DND-41 (cell line): ENCODE measurements at regions not wholly inside any gene's neighbourhood (a gene's known extent, or its start where the extent isn't known, plus 50 kb on each side); places are given as distances from the start of the nearest gene placed in this dataset.

Experiments
- ATAC-seq: fragments of 200-7000 bp; cut with Tn5 transposase; 3 replicates; pipeline ENCODE4 v1.9.1; 2021; ENCODE audit warnings: low read depth; ENCODE audit not compliant: insufficient read depth
- DNase-seq: peaks from one replicate; pipeline ENCODE4 v3.0.0-alpha.2; 2020
- H2AFZ ChIP-seq: 2 replicates; pipeline ENCODE4 v1.6.0; 2012; ENCODE audit warnings: low read depth, low read length
- H3K27ac ChIP-seq: 2 replicates; pipeline ENCODE4 v1.5.1; 2012; ENCODE audit warnings: low read length, inconsistent platforms
- H3K27me3 ChIP-seq: fragments of 200-600 bp; sonication (generic); 2 replicates; pipeline ENCODE4 v1.6.0; 2012; ENCODE audit warnings: low read length, mild to moderate bottlenecking, inconsistent platforms; ENCODE audit not compliant: insufficient read depth, poor library complexity
- H3K36me3 ChIP-seq: 2 replicates; pipeline ENCODE4 v1.5.1; 2012; ENCODE audit warnings: low read length, inconsistent platforms; ENCODE audit not compliant: insufficient read depth
- H3K4me1 ChIP-seq: 2 replicates; pipeline ENCODE4 v1.5.1; 2012; ENCODE audit warnings: mild to moderate bottlenecking, low read length; ENCODE audit not compliant: insufficient read depth
- H3K4me2 ChIP-seq: 2 replicates; pipeline ENCODE4 v1.6.0; 2012; ENCODE audit warnings: mild to moderate bottlenecking, moderate library complexity, low read length, inconsistent platforms; ENCODE audit not compliant: insufficient read depth
- H3K4me3 ChIP-seq, 2 experiments: fragments of 200-600 bp in 1 of 2; shearing (Covaris generic) in 1 of 2; 2 replicates each; pipeline ENCODE4 v1.5.1; 2012 to 2016; ENCODE audit warnings: inconsistent platforms in 2 of 2, low read length in 2 of 2, mild to moderate bottlenecking in 2 of 2, low read depth in 1 of 2, moderate library complexity in 1 of 2
- H3K79me2 ChIP-seq: 2 replicates; pipeline ENCODE4 v1.6.0; 2012; ENCODE audit warnings: low read length, inconsistent platforms; ENCODE audit not compliant: insufficient read depth
- H3K9ac ChIP-seq: 2 replicates; pipeline ENCODE4 v1.6.0; 2012; ENCODE audit warnings: low read depth, mild to moderate bottlenecking, inconsistent platforms, low read length, moderate library complexity
- H3K9me3 ChIP-seq: 2 replicates; pipeline ENCODE4 v1.5.1; 2012; ENCODE audit warnings: low read length, moderate library complexity, mild to moderate bottlenecking, inconsistent platforms; ENCODE audit not compliant: insufficient read depth, severe bottlenecking
- H4K20me1 ChIP-seq: 2 replicates; pipeline ENCODE4 v1.6.0; 2012; ENCODE audit warnings: low read length; ENCODE audit not compliant: insufficient read depth
- CTCF ChIP-seq: IDR thresholded peaks from 2 replicates; pipeline ENCODE4 v1.5.1; 2012; ENCODE audit warnings: borderline replicate concordance, low read length, moderate library complexity, mild to moderate bottlenecking; ENCODE audit not compliant: poor library complexity, severe bottlenecking; ENCODE audit errors: extremely low read depth
- EZH2 ChIP-seq: IDR thresholded peaks from 3 replicates; pipeline ENCODE4 v1.6.1; 2012; ENCODE audit warnings: borderline replicate concordance, low read depth, mild to moderate bottlenecking, moderate library complexity, low read length, inconsistent platforms; ENCODE audit not compliant: severe bottlenecking

GRCh38 chr4:96585304-96585703, 745.4 kb downstream of the PDHA2 start:
- H3K36me3 ChIP-seq: no peaks in the 10 kb centered on the region
- H3K27me3 ChIP-seq: no peaks in the 10 kb centered on the region
- no peaks in the 10 kb centered on the region for H3K4me1 ChIP-seq
- no peak overlapping the region for H2AFZ ChIP-seq
- DNase-seq (no peak), ATAC-seq (no peak)
- no peaks in the 10 kb centered on the region for H4K20me1 ChIP-seq
- TF ChIP-seq EZH2 (no peak), CTCF (no peak)
- H3K4me2 ChIP-seq: no peak overlapping the region
- no peaks in the 10 kb centered on the region for H3K79me2 ChIP-seq
- H3K4me3 ChIP-seq: no peak overlapping the region
- H3K9me3 ChIP-seq: no peaks in the 10 kb centered on the region
- H3K27ac ChIP-seq: no peak overlapping the region
- no peak overlapping the region for H3K9ac ChIP-seq

DNA sequence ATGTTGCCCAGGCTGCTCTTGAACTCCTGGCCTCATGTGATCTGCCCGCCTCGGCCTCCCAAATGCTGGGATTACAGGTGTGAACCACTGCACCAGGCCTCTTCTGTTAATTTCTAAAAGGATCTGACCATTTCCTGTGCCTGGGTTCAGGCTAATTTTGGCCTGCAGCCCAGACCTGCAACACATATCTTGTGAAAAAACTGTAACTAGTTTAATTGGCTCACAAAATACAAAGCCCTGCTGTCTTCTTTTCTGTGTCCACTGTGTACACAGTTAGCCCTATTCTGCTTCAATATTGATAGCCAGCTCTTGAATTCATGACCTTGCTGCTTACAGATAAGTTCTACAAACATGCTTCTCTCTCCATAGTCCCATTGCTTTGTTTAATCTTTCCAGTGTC, 753.5 kb downstream of the PDHA2 start:
- no peak for DNase-seq
- no peak overlapping the region for H3K4me2 ChIP-seq
- 0 out of 2 replicates have a peak overlapping the region, but pooled peaks have one; percentile 19 for H2AFZ ChIP-seq

DNA sequence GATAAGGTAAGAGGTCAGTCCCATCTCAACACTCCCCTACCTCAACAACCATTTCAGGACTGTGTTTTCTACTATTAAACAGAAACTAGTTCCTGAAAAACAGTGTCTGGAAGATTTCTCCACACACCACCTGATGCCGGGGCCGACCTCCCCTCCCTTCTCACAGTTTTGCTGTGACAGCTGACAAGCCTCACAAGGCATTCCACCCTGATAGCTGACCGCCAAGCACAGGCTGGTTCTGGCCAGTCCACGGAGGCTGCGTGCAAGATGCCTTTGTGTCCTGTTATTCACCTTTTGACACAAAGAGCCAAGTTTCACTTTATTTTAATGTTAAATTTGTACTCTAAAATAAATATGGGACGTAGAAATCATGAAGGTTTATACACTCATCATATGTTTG, 758.6 kb downstream of the PDHA2 start:
- no peak for ATAC-seq
- H3K4me2 ChIP-seq: no peak overlapping the region
- H3K27me3 ChIP-seq: no peaks in the 10 kb centered on the region
- peak overlapping the region; percentile 52; the same call in 1 of the 2 replicates for H2AFZ ChIP-seq
- H3K27ac ChIP-seq: no peak overlapping the region
- no peaks in the 10 kb centered on the region for H3K36me3 ChIP-seq
- H3K4me1 ChIP-seq: peaks cover 9% of the 10 kb centered on the region
- H4K20me1 ChIP-seq: no peaks in the 10 kb centered on the region
- no peaks in the 10 kb centered on the region for H3K9me3 ChIP-seq
- H3K4me3 ChIP-seq: no peak overlapping the region
- no peak overlapping the region for H3K9ac ChIP-seq
- DNase-seq: no peak
- TF ChIP-seq EZH2: no peak
- TF ChIP-seq CTCF: no peak
- no peaks in the 10 kb centered on the region for H3K79me2 ChIP-seq

More for the DNA sequence above, 753.5 kb downstream of the PDHA2 start:
- H4K20me1 ChIP-seq: no peaks in the 10 kb centered on the region
- no peak overlapping the region for H3K9ac ChIP-seq
- no peak for TF ChIP-seq EZH2
- TF ChIP-seq CTCF: no peak
- no peak overlapping the region for H3K4me3 ChIP-seq
- no peak overlapping the region for H3K27ac ChIP-seq
- no peaks in the 10 kb centered on the region for H3K79me2 ChIP-seq
- no peaks in the 10 kb centered on the region for H3K27me3 ChIP-seq
- H3K9me3 ChIP-seq: no peaks in the 10 kb centered on the region
- no peaks in the 10 kb centered on the region for H3K36me3 ChIP-seq
- no peak for ATAC-seq
- H3K4me1 ChIP-seq: peaks cover under 1% of the 10 kb centered on the region; the same call in 1 of the 2 replicates

DNA sequence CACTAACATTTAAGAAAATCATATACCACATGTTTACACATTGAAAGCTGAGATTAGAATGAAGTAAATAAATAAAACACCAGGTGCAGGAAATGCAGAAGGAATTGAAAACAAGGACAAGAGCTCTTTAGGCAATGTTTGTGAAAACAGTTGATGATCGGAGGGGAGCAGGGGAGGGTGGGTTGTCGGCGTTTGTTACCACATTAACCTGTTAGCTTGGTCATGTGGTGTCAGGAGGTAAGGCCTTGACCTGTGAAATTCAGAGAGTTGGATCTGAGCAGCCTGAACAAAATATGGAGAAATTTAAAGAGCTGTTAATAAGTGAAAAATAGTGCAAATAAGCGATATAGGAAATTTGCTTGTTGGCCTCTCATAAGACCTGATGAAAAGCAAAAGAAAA, 759.9 kb downstream of the PDHA2 start:
- no peak for ATAC-seq
- peaks cover 9% of the 10 kb centered on the region for H3K4me1 ChIP-seq
- no peaks in the 10 kb centered on the region for H3K36me3 ChIP-seq
- no peaks in the 10 kb centered on the region for H3K27me3 ChIP-seq
- no peak for DNase-seq
- H3K4me3 ChIP-seq: no peak overlapping the region
- H3K9me3 ChIP-seq: no peaks in the 10 kb centered on the region
- H2AFZ ChIP-seq: no peak overlapping the region
- H4K20me1 ChIP-seq: no peaks in the 10 kb centered on the region
- H3K79me2 ChIP-seq: no peaks in the 10 kb centered on the region
- no peak for TF ChIP-seq EZH2
- no peak for TF ChIP-seq CTCF
- H3K27ac ChIP-seq: no peak overlapping the region
- H3K4me2 ChIP-seq: no peak overlapping the region
- no peak overlapping the region for H3K9ac ChIP-seq
